NCI-H2029 treated with DMSO at 0.1 percent for 48 hours (cell line): ENCODE measurements at regions not wholly inside any gene's neighbourhood (a gene's known extent, or its start where the extent isn't known, plus 50 kb on each side); places are given as distances from the start of the nearest gene placed in this dataset.
"Not testable (repeated sequence)": the region's sequence is repeated elsewhere in the genome, so short reads cannot be mapped to it uniquely, and the experiment has no call there.

Source experiments
- DNase-seq: peaks from one replicate; lab custom pipeline; 2025; lab: John Stamatoyannopoulos, UW

- DNase-seq = no peak
Observed at GRCh38 chr3:20832963-20833362, 647.0 kb upstream of the SGO1 start.

DNA sequence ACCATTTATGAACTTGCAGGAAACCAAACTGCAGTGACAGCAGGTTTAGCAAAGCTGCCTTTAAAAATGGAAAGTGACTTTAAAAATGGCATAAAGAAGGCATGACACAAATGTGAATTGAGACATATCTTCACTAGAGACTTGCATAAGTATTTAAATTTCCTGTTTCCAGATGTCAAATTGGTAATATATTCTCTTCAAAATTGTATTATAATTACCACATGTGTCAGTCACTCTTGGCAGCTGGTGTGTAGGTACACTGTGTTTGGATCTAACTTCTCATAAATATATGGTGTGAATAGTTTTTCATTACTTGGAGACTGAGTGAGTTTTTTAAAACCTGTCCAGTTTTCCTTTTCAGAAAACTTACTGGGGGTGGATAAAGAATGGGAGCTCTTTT lies 636.2 kb upstream of the SGO1 start:
- DNase-seq = no peak

DNA sequence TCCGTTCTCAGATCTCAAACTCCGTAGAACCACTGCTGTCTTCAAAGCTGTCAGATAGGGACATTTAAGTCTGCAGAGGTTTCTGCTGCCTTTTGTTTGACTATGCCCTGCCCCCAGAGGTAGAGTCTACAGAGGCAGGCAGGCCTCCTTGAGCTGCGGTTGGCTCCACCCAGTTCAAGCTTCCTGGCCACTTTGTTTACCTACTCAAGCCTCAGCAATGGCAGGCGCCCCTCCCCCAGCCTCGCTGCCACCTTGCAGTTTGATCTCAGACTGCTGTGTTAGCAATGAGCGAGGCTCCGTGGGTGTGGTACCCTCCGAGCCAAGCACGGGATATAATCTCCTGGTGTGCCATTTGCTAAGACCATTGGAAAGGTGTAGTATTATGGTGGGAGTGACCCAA lies 634.9 kb upstream of the SGO1 start:
- DNase-seq = not testable (repeated sequence)

DNA sequence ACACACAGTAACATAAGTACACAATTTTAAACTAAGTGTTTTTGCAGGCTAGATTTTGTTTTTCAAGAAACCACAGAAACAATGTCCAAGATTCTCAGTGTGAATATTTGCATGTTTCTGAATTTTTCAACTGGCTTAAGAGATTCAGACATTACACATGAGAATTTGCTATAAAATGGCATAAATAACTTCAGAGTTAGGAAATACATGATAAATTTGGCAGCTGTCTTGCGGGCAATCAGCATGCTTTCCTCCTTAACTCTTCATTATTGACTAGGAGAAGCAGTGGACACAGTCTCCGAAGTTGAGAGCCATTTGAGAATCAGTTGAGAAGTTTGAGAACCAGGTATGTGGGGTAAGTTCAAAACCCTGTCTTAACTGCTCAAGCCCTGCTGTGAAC lies 625.6 kb upstream of the SGO1 start:
- no peak for DNase-seq

GRCh38 chr3:20811006-20811405 lies 625.0 kb upstream of the SGO1 start:
- DNase-seq = no peak

DNA sequence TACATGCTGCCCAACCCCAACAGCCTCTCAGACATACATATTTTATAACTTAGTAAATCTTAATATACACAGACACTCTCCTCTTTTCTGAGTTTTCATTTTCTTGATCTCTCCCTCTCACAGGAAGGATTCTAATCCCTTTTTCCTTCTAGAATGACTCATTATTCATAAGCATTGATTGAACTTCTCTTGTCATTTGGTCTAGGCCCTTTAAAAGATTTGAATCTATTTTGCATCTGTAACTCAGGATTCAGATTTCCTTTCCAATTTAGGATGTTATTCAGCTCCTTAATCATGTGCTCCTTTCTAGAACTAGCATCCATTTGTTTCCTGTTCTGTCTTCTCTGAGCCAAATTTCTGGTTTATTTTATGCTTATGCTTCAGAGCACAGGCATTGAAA lies 624.5 kb upstream of the SGO1 start:
- DNase-seq = no peak

DNA sequence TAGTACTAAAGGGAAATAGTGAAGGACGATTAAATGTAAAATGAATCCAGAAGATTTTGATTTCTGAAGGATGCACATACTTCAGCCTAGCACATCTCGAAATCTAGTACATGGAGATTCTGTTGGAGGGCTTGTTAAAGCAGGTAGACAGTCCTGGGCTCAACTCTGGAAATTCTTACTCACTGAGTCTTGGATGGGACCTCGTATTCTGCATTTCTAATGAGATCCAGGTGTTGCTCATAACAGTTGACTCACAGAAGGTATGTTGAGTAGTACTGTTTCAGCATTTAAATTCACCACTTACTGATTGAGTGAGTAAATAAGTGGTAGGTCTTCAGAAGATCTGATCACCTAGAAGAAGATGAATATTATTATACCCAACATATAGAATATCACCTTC lies 623.4 kb upstream of the SGO1 start:
- no peak for DNase-seq

DNA sequence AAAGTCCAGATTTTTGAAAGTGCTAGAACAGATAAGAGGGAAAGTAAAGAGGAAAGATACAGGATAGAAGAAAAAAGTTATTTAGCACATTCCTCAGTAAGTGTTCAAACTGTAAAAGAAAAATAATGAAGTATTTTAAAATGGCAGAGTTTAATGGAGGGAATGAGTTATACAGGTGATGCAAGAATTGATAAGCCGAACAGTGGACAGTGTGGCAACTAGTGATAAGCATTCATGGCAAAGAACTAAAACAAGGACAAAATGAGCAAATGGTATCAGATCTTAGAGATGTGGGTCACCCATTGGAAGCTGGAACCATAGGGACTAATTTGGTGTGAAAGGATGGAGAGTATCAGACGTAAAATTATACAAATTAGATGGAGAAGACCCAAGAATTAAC lies 622.9 kb upstream of the SGO1 start:
- DNase-seq = no peak

GRCh38 chr3:20798666-20799065 lies 612.7 kb upstream of the SGO1 start:
- DNase-seq = no peak

GRCh38 chr3:20787005-20787404 lies 601.0 kb upstream of the SGO1 start:
- DNase-seq = no peak

- DNase-seq = no peak
Observed at GRCh38 chr3:20776692-20777091, 590.7 kb upstream of the SGO1 start.

DNA sequence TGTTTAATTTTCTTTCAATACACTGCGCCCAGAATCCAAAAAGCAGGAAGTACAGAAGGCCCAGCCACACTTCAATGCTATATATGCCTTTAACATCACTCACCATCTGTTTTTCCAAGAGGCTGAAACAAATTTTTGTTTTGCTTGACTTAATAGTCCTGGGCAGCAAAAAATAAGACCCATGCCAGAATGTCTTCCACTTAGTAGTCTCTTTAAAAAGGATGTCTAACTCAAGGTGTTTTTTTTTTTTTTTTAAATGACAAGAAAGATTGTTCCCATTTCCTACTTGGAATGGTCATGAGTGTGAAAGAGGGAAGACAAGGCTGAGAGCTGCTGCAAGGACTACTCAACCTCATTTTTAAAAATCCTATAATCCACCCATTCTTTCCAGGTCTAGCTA lies 590.3 kb upstream of the SGO1 start:
- no peak for DNase-seq

DNA sequence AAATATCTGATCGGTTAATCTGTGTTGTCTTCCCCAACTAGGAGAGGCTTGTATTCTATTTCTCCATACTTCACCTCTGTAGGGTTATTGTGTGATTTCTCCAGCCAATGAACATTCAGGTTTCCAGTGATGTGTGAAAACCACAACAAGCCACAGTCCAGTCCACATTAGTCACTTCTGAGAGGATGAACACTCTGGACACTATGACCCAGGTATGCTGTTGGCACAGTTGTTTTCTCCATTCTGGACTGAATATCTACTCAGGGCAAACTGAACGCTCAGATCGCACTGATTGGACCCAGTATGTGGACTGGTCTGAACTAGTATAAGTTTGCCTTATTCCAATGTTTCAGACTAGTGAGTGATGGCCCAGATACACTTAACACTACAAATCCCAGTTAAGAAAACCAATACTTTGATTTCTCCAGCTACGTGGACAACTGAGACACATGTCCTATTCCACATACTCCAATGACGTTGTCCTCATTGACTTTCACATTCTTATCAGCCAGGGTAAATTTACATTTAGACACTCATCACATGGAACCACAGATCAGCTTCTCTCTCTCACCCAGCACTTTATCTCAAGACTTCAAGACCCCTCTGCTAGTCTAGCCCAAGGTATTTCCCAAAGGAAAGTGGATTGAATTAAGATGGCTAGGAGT lies 587.4 kb upstream of the SGO1 start:
- DNase-seq = peak; percentile 58

- peak; percentile 58 for DNase-seq
Observed at GRCh38 chr3:20772869-20773268, 586.9 kb upstream of the SGO1 start.

DNA sequence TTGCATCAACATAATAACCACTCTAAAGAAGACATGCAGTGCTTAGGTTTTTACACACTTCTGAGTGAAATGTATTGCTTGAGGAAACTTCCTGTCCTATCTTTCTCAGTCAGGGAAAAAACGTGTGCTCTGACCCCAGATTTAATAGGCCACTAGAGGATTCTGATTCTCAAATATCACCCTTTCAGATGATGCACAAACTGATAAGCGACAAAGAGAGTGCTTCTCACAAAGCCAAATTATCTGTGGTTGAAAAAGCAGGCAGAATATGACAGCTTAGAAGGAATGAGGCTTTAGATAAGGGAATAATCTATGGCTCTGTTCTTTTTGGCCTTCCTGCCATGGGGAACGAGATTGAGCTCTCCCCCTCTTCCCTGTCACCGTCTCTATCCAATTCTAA lies 583.4 kb upstream of the SGO1 start:
- no peak for DNase-seq

DNA sequence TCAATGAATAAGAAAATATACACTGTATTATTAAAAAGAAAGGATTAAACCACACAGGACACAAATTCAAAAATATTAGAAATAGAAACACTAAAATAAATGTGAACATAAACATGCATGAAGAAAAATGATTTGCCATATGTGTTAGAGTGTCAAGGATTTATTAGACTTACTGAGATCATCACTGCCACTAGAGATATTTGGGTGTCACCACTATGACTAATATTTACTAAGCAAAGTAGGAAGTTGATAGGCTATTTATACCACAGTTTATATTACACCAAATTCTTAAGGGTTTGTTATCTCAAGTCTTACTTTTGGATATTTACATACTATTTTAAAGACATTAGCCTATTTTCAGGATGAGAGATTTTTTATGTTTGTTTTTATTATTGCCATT lies 575.0 kb upstream of the SGO1 start:
- no peak for DNase-seq

- DNase-seq = no peak
Observed at GRCh38 chr3:20752416-20752815, 566.4 kb upstream of the SGO1 start.

DNA sequence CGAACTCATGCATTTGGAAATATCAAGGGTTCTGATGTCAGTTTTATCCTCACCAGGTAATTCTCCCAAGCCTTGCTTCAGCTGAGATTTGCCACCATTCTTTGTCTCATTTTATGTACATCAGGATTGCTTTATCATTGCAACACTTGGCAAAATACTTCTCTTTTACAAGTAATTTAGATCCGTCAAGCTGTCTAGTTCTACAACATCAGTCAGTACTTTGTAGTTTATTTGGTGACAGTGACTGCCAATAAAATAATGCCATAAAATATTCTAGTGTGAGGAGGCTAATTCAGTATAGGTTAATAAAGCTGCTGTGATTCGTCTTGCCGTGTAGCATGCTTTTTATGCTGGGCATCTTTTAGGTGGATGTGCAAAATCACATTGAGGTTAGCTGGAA lies 565.3 kb upstream of the SGO1 start:
- no peak for DNase-seq

DNA sequence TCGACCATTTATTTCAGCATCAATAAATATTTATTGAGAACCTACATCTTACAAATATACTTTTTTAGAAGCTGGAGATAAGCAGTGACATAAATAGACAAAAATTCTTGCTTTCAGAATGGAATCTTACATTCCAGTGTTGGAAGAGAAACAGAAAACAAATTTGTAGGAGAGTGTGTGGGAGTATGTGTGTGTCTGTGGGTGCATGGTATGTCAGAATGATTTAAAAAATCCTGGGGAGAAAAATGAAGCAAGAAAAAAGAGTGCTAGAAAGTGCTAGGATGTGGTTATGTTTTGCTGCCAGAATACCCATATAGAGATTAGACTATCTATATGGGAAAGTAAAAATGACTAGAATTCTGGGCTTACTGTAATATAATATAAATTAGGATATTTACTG lies 561.7 kb upstream of the SGO1 start:
- no peak for DNase-seq

DNA sequence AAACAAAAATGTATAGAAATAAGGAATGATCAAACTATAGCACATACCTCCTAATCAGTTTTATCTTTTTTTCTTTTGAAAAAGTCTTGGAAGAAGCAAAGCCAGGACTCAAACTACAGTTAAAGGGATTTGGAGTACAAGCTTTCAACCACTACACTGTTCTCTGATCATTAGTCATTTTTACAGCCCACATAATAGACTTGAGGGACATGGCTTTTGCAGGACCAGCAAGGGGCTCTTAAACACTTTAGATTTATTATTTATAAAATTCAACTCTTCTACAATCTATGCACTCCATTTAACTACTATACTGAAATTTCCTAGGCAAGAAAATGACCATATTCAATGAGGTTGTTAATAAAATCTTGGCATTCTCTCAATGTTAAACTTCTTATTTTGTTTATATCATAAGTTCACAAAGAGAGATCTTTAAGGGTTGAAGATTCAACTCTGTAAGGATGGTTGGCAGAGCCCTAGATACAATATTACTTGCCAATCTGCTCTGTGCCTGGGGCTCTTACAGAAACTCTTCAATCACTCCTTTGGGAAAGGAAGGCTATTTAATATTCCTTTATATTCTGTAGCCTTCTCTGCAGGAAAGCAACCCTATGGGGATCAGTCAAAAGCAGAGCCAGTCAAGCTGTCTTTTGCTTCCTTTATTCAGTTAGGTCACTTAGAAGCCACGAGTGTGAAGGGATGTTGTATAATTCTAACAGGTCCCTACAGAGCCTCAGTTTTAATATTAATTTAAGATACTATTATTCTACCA lies 557.7 kb upstream of the SGO1 start:
- no peak for DNase-seq

- DNase-seq = no peak
Observed at GRCh38 chr3:20742903-20743552, 557.0 kb upstream of the SGO1 start.

GRCh38 chr3:20741381-20741780 lies 555.4 kb upstream of the SGO1 start:
- DNase-seq = no peak

DNA sequence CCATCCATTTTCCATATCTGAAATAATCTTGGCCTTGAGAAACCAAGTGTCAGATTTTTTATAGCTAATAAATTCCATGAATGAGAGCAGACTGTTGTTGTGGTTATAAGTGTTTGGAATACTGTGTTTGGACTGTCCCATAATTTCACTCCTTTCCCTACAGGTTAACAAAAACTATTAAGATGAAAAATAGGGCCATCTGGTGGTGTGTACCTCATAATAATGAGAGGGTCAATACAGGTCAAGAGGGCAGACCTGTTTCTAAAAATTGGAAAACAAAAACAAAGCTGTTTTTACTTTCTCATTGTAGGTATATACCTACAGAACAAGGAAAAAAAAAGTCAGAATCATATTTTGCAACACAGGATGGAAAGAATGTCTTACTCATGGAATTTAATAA lies 553.8 kb upstream of the SGO1 start:
- no peak for DNase-seq
